D721Med (cell line): ENCODE measurements at regions not wholly inside any gene's neighbourhood (a gene's known extent, or its start where the extent isn't known, plus 50 kb on each side); places are given as distances from the start of the nearest gene placed in this dataset.

Source experiments
- DNase-seq: peaks from one replicate; pipeline ENCODE4 v3.0.0; 2011; ENCODE audit warnings: low spot score; ENCODE audit not compliant: insufficient read length
- FAIRE-seq: peaks from 2 replicates; lab custom pipeline; 2011; peaks lifted over from hg19 to GRCh38; lab: Jason Lieb, UNC
- CTCF ChIP-seq: IDR thresholded peaks from 2 replicates; pipeline ENCODE4 v1.5.1; 2012; ENCODE audit warnings: mild to moderate bottlenecking, control low read depth; ENCODE audit not compliant: insufficient read depth; ENCODE audit errors: missing control alignments

GRCh38 chr16:52705122-52705521 is 158.2 kb upstream of the TOX3 start:
- no peak for TF ChIP-seq CTCF
- no peak for DNase-seq
- FAIRE-seq, result no peak

- FAIRE-seq, result no peak
- TF ChIP-seq CTCF, result no peak
- DNase-seq, result no peak
Observed at GRCh38 chr16:52697971-52698370, 151.0 kb upstream of the TOX3 start.

GRCh38 chr16:52696126-52696525 is 149.2 kb upstream of the TOX3 start:
- no peak for TF ChIP-seq CTCF
- FAIRE-seq, result no peak
- no peak for DNase-seq

- no peak for DNase-seq
- TF ChIP-seq CTCF, result no peak
- no peak for FAIRE-seq
Observed at GRCh38 chr16:52690468-52690867, 143.5 kb upstream of the TOX3 start.

- no peak for FAIRE-seq
- TF ChIP-seq CTCF, result no peak
Observed at GRCh38 chr16:52680993-52681392, 134.1 kb upstream of the TOX3 start.

GRCh38 chr16:52677501-52677900 is 130.6 kb upstream of the TOX3 start:
- DNase-seq (no peak), FAIRE-seq (no peak)
- TF ChIP-seq CTCF, result no peak

More at GRCh38 chr16:52680993-52681392, 134.1 kb upstream of the TOX3 start:
- no peak for DNase-seq

- no peak for TF ChIP-seq CTCF
- DNase-seq (no peak), FAIRE-seq (no peak)
Observed at GRCh38 chr16:52676959-52677358, 130.0 kb upstream of the TOX3 start.
